Gastroesophageal sphincter (tissue), 4 donors: ENCODE measurements at regions not wholly inside any gene's neighbourhood (a gene's known extent, or its start where the extent isn't known, plus 50 kb on each side); places are given as distances from the start of the nearest gene placed in this dataset.

Experiments
- ATAC-seq: fragments of 150-250 bp; one replicate; pipeline ENCODE4 v1.9.1; 2016; ENCODE audit warnings: mild to moderate bottlenecking, moderate library complexity
- H3K27ac ChIP-seq, 4 donors: fragments of 200-600 bp; sonication (generic) in 3 of 4; 1 replicate in 3 of 4; 2 replicates in 1 of 4; pipeline ENCODE4 v1.5.1; 2016 to 2019
- H3K27me3 ChIP-seq: fragments of 200-600 bp; sonication (generic); one replicate; pipeline ENCODE4 v1.5.1; 2019
- H3K36me3 ChIP-seq, 2 donors: fragments of 200-600 bp; sonication (generic); one replicate each; pipeline ENCODE4 v1.5.1; 2019; ENCODE audit warnings: control low read depth in 1 of 2
- H3K4me1 ChIP-seq, 3 donors: fragments of 200-600 bp; sonication (generic); 1 replicate in 2 of 3; 2 replicates in 1 of 3; pipeline ENCODE4 v1.5.1; 2016 to 2019; ENCODE audit warnings: control low read depth in 2 of 3
- H3K4me3 ChIP-seq, 2 donors: fragments of 200-600 bp; sonication (generic); one replicate each; pipeline ENCODE4 v1.5.1; 2019; ENCODE audit warnings: mild to moderate bottlenecking in 1 of 2, moderate library complexity in 1 of 2
- H3K9me3 ChIP-seq, 3 donors: fragments of 200-600 bp; sonication (generic); one replicate each; pipeline ENCODE4 v1.5.1; 2017 to 2019; ENCODE audit warnings: control low read depth in 2 of 3
- CTCF ChIP-seq, 4 experiments: fragments of 200-600 bp in 2 of 4; fragments of 450-650 bp in 2 of 4; sonication (generic) in 1 of 4; IDR thresholded peaks; one replicate each; pipeline ENCODE4 v1.5.1; 2017 to 2019; ENCODE audit warnings: antibody characterized with exemption in 4 of 4, mild to moderate bottlenecking in 2 of 4, moderate library complexity in 2 of 4
- EP300 ChIP-seq: sonication (generic); formaldehyde crosslinking; IDR thresholded peaks from one replicate; pipeline ENCODE4 v1.6.1; 2017; ENCODE audit warnings: antibody characterized with exemption, mild to moderate bottlenecking
- POLR2A ChIP-seq, 2 donors: fragments of 450-650 bp; IDR thresholded peaks; one replicate each; pipeline ENCODE4 v1.6.1; 2017; ENCODE audit warnings: antibody characterized with exemption in 2 of 2, mild to moderate bottlenecking in 2 of 2, moderate library complexity in 1 of 2
- POLR2AphosphoS5 ChIP-seq: sonication (generic); formaldehyde crosslinking; IDR thresholded peaks from one replicate; pipeline ENCODE4 v1.6.1; 2017; ENCODE audit warnings: antibody characterized with exemption
- WGBS, 2 donors: methylation state at CpG; one replicate each; pipeline ENCODE4 v1.1.5; 2018; ENCODE audit warnings: low coverage in 1 of 2; 5-methylcytosine and 5-hydroxymethylcytosine counted together

GRCh38 chr5:63164339-63164738 lies 585.7 kb downstream of the LRRC70 start:
- H3K9me3 ChIP-seq = no peaks in the 10 kb centered on the region
- H3K4me1 ChIP-seq = no peaks in the 10 kb centered on the region
- no peaks in the 10 kb centered on the region for H3K36me3 ChIP-seq
- no peak overlapping the region for H3K4me3 ChIP-seq
- H3K27me3 ChIP-seq = no peaks in the 10 kb centered on the region
- TF ChIP-seq POLR2A (IDR thresholded peaks at IDR 0.05) (no peak), POLR2AphosphoS5 (no peak), CTCF (IDR thresholded peaks at IDR 0.05) (no peak), EP300 (no peak)
- H3K27ac ChIP-seq = no peak overlapping the region
- WGBS, 2 donors = 50 to 73% methylated on average over 1 to 2 of the region's 2 CpGs
- no peak for ATAC-seq

- 54 to 72% methylated on average over 2 of the region's 2 CpGs for WGBS, 2 donors
- Histone ChIP-seq H3K4me3 (no peak overlapping the region), H3K27ac (no peak overlapping the region), H3K36me3 (no peaks in the 10 kb centered on the region), H3K27me3 (no peaks in the 10 kb centered on the region), H3K9me3 (no peaks in the 10 kb centered on the region), H3K4me1 (peaks cover 0 to 6% (median 0%) of the 10 kb centered on the region in 3 donors)
- ATAC-seq = no peak
- no peak for TF ChIP-seq POLR2A (IDR thresholded peaks at IDR 0.05)
Observed at GRCh38 chr5:63155310-63155631, 576.7 kb downstream of the LRRC70 start.

GRCh38 chr5:63154476-63155309 lies 576.1 kb downstream of the LRRC70 start:
- TF ChIP-seq POLR2AphosphoS5 (no peak), EP300 (no peak), POLR2A (IDR thresholded peaks at IDR 0.05) (no peak), CTCF (IDR thresholded peaks at IDR 0.05) (no peak)
- 47 to 48% methylated on average over 9 to 10 of the region's 10 CpGs for WGBS, 2 donors
- no peak for ATAC-seq
- H3K9me3 ChIP-seq = no peaks in the 10 kb centered on the region
- no peak overlapping the region for H3K4me3 ChIP-seq
- no peak overlapping the region for H3K27ac ChIP-seq
- no peaks in the 10 kb centered on the region for H3K36me3 ChIP-seq
- H3K4me1 ChIP-seq = peaks cover 0 to 6% (median 0%) of the 10 kb centered on the region in 3 donors
- H3K27me3 ChIP-seq = no peaks in the 10 kb centered on the region

GRCh38 chr5:63152871-63153270 lies 574.3 kb downstream of the LRRC70 start:
- no peak overlapping the region for H3K4me3 ChIP-seq
- no peak for ATAC-seq
- H3K27me3 ChIP-seq = no peaks in the 10 kb centered on the region
- 0 to 19% methylated on average over 1 of the region's 1 CpG for WGBS, 2 donors
- peaks cover 0 to 6% (median 0%) of the 10 kb centered on the region in 3 donors for H3K4me1 ChIP-seq
- H3K36me3 ChIP-seq = no peaks in the 10 kb centered on the region
- no peak overlapping the region for H3K27ac ChIP-seq
- TF ChIP-seq POLR2A (IDR thresholded peaks at IDR 0.05) (no peak), CTCF (IDR thresholded peaks at IDR 0.05) (no peak), EP300 (no peak), POLR2AphosphoS5 (no peak)
- no peaks in the 10 kb centered on the region for H3K9me3 ChIP-seq

GRCh38 chr5:63145167-63145566 lies 566.5 kb downstream of the LRRC70 start:
- ATAC-seq = no peak
- H3K36me3 ChIP-seq = no peaks in the 10 kb centered on the region
- WGBS, 2 donors = 73 to 78% methylated on average over 1 to 2 of the region's 2 CpGs
- no peaks in the 10 kb centered on the region for H3K9me3 ChIP-seq
- H3K27ac ChIP-seq = no peak overlapping the region
- no peaks in the 10 kb centered on the region for H3K4me1 ChIP-seq
- H3K4me3 ChIP-seq = no peak overlapping the region
- no peaks in the 10 kb centered on the region for H3K27me3 ChIP-seq
- no peak for TF ChIP-seq POLR2A (IDR thresholded peaks at IDR 0.05)

GRCh38 chr5:63141591-63141990 lies 563.0 kb downstream of the LRRC70 start:
- no peaks in the 10 kb centered on the region for H3K36me3 ChIP-seq
- ATAC-seq = no peak

More at GRCh38 chr5:63141591-63141990, 563.0 kb downstream of the LRRC70 start:
- Histone ChIP-seq H3K27me3 (no peaks in the 10 kb centered on the region), H3K4me3 (no peak overlapping the region), H3K4me1 (no peaks in the 10 kb centered on the region), H3K9me3 (no peaks in the 10 kb centered on the region), H3K27ac (no peak overlapping the region)
- TF ChIP-seq CTCF (IDR thresholded peaks at IDR 0.05) (no peak), POLR2A (IDR thresholded peaks at IDR 0.05) (no peak), POLR2AphosphoS5 (no peak), EP300 (no peak)
